ENCODE measurements at regions not wholly inside any gene's neighbourhood (a gene's known extent, or its start where the extent isn't known, plus 50 kb on each side); places are given as distances from the start of the nearest gene placed in this dataset.

DNA sequence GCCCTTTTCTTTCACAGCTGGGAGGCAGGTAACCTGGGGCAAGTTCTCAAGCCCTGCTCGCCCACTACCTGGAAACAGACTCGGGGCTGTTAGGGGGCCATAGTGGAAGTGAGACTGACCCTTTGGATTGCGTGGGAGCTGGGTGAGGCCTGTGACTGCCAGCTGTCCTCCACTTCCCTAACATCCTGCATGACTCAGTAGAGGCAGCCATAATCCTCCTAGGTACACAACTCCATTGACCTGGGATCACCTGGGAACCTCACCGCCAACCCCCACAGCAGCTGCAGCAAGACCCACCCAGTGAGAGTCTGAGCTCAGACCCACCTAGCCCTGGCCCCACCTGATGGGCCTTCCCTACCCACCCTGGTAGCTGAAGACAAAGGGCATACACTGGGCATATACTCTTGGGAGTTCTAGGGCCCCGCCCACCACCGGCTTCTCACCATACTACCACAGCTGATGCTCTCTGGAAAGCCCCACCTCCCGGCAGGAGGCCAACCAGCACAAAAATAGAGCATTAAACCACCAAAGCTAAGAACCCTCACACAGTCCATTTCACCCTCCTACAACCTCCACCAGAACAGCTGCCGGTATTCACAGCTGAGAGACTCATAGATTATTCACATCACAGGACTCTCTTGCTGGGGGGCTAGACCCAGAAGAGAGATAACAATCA is 61.1 kb upstream of the DCTD start:
- DNase-seq (ENCODE audit: low read depth, low spot score), result no peak

DNA sequence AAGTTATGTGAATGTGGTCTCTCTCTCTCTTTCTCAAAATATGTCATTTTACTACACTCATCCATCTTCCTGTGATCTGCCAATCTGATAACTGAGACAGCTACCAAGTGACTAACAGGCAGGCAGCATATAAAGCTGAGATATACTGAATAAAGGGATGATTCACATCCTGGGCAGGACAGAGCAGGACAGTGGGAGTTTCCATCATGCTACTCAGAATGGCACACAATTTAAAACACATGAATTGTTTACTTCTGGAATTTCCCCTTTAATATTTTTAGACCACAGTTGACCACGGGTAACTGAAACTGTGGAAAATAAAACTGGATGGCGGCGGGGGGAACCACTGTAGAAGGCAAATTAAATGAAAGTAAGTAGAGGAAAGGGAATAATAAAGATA is 58.6 kb upstream of the DCTD start:
- in situ Hi-C loops (cut with HindIII; ENCODE audit: low pct_unique_long_range_greater_than_20kb, low sequenced_read_pairs), result no loop called here
- DNase-seq (ENCODE audit: low read depth, low spot score), result peak; percentile 71

More for the DNA sequence above, 61.1 kb upstream of the DCTD start:
- in situ Hi-C loops (cut with HindIII; ENCODE audit: low pct_unique_long_range_greater_than_20kb, low sequenced_read_pairs), result no loop called here

DNA sequence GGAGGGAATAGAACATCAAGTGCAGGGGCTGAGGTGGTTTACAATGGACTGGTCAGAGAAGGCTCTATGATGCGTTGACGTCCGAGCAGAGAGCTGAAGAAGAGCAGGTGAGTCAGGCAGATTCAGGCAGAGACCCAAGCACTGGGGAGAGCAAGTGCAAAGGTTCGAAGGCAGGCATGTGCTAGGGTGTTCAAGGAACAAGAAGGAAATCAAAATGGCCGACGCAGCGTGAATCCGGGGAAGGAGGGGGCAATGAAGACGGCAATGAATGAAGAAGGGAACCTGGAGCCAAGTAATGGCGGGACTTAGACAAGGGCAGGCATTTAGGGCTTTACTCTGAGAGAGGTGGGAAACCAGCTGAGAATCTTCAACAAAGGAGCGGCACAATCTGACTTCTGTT is 56.8 kb upstream of the DCTD start:
- in situ Hi-C loops (cut with HindIII; ENCODE audit: low pct_unique_long_range_greater_than_20kb, low sequenced_read_pairs), result no loop called here
- no peak for DNase-seq (ENCODE audit: low read depth, low spot score)

DNA sequence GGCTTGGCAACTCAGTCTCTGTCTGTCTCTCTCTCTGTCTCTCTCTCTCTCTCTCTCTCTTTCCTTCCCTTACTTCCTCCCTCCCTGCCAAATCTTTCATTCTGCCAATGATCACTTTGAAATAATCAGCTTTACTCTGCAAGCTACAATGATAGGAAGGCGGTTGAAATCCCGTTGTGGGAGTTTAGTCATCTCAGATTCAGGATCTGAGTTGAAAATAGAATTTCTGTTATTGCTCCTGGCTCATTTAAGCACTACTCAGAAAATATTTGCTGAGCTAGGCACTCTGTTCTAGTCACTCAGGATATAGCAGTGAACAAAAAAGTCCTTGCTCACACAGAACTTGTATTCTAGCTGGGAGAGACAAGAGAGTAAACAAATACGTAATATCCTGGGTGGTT is 56.3 kb upstream of the DCTD start:
- no peak for DNase-seq (ENCODE audit: low read depth, low spot score)
- in situ Hi-C loops (cut with HindIII; ENCODE audit: low pct_unique_long_range_greater_than_20kb, low sequenced_read_pairs), result no loop called here

DNA sequence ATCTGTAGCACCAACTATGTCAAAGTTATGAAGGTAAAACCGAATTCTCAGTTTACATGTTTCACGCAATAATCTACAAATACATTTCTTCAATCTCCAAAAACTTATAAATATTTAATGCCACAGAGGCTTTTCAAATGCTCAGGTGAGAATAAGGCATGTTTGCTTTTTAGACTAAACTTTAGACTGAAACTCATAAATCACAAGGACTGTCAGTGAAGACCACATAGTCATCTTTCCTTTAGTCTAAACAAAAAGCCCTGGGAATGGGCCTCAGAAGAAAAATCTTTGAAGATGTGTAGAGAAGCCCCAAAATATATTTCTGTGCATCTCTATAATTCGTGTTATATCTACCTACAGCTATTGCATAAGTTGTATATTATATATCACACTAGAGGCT is 54.5 kb upstream of the DCTD start:
- DNase-seq (ENCODE audit: low read depth, low spot score), result no peak
- in situ Hi-C loops (cut with HindIII; ENCODE audit: low pct_unique_long_range_greater_than_20kb, low sequenced_read_pairs), result no loop called here

DNA sequence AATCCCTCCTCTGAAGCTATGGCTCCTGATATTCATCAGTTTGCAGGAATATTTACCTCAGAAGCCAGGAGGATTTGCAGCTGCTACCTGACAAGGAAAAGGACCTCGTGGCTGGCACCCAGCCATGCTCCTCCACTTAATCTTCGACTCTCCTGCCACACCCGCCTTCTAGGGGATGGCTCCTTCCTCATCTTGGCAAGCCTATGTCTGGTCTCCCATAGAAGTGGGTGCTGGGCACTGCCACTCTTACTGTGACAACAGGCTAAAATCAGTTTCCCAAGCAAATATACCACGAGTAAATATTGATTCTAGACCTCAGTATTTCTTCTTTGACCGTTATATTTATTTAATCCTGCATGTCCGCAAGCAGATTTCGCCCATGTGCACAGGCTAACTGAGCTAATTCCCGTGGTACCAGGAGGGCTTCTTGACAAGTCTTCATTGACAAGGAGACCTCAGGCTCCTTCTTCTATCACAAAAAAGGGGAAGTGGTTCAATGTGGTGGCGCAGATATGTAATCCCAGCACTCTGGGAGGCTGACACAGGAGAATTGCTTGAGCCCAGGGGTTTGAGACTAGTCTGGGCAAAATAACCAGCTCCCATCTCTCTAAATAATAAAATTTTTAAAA is 52.6 kb upstream of the DCTD start:
- in situ Hi-C loops (cut with HindIII; ENCODE audit: low pct_unique_long_range_greater_than_20kb, low sequenced_read_pairs), result no loop called here
- no peak for DNase-seq (ENCODE audit: low read depth, low spot score)

DNA sequence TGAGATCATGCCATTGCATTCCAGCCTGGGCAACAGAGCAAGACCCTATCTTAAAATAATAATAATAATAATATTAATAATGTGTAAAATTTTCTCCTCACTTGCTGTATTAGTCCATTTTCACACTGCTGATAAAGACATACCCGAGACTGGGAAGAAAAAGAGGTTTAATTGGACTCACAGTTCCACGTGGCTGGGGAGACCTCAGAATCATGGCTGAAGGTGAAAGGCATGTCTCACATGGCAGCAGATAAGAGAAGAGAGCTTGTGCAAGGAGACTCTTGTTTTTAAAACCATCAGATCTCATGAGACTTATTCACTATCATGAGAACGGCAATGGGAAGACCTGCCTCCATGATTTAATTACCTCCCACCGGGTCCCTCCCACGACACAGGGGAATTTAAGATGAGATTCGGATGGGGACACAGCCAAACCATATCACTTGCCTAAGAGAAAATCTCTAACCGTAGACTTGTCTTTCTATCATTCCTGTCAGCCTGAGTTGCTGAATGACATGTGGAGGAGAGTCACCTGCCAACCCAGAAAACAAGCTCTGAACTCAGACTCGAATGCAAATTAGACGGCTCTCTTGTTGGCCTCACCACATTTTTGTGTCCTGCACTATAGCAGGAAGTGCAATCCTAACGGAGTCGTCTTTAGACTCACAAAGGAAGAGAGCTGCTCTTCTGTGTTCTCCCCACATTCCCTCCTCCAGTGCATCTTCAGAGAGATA is 51.9 kb upstream of the DCTD start:
- in situ Hi-C loops (cut with HindIII; ENCODE audit: low pct_unique_long_range_greater_than_20kb, low sequenced_read_pairs), result no loop called here
- DNase-seq (ENCODE audit: low read depth, low spot score), result no peak

DNA sequence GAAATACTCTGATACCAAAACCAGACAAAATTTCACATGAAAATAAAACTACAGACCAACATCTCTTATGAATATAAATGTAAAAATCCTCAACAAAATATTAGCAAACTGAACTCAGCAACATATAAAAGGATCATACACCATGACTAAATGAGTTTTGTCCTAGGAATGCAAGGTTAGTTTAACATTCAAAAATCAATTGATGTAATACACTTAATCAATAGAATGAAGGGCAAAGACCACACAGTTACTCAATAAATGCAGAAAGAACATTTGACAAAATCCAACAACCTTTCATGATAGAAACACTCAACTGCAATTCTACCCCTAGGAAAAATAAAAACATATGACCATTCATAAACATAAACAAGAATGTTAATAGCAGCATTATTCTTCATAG is 50.2 kb upstream of the DCTD start:
- in situ Hi-C loops (cut with HindIII; ENCODE audit: low pct_unique_long_range_greater_than_20kb, low sequenced_read_pairs), result no loop called here
- no peak for DNase-seq (ENCODE audit: low read depth, low spot score)

Data from SK-MEL-5 (cell line).